IPS-NIHi7 (cell line): ENCODE measurements at regions not wholly inside any gene's neighbourhood (a gene's known extent, or its start where the extent isn't known, plus 50 kb on each side); places are given as distances from the start of the nearest gene placed in this dataset.
"Not testable (repeated sequence)": the region's sequence is repeated elsewhere in the genome, so short reads cannot be mapped to it uniquely, and the experiment has no call there.

Experiments used
- DNase-seq: peaks from one replicate; pipeline ENCODE4 v3.0.0; 2012; ENCODE audit warnings: mixed read lengths; ENCODE audit errors: extremely low spot score

- no peak for DNase-seq
These were observed 282.8 kb upstream of the PROK2 start for GRCh38 chr3:72067721-72068120.

GRCh38 chr3:72065872-72066641 lies 281.1 kb upstream of the PROK2 start:
- DNase-seq = no peak

GRCh38 chr3:72065236-72065635 lies 280.3 kb upstream of the PROK2 start:
- DNase-seq = no peak

GRCh38 chr3:72064727-72065126 lies 279.8 kb upstream of the PROK2 start:
- not testable (repeated sequence) for DNase-seq

GRCh38 chr3:72062017-72062416 lies 277.1 kb upstream of the PROK2 start:
- DNase-seq = no peak

- no peak for DNase-seq
These were observed 275.6 kb upstream of the PROK2 start for GRCh38 chr3:72060447-72061034.

GRCh38 chr3:72058493-72059081 lies 273.6 kb upstream of the PROK2 start:
- DNase-seq = no peak

GRCh38 chr3:72055436-72055835 lies 270.5 kb upstream of the PROK2 start:
- DNase-seq = no peak

- no peak for DNase-seq
These were observed 270.0 kb upstream of the PROK2 start for GRCh38 chr3:72054976-72055375.

GRCh38 chr3:72052841-72053409 lies 268.0 kb upstream of the PROK2 start:
- no peak for DNase-seq

GRCh38 chr3:72050771-72051170 lies 265.8 kb upstream of the PROK2 start:
- no peak for DNase-seq

GRCh38 chr3:72050048-72050632 lies 265.2 kb upstream of the PROK2 start:
- no peak for DNase-seq

- no peak for DNase-seq
These were observed 264.4 kb upstream of the PROK2 start for GRCh38 chr3:72049300-72049699.

- no peak for DNase-seq
These were observed 263.9 kb upstream of the PROK2 start for GRCh38 chr3:72048873-72049272.

GRCh38 chr3:72047221-72047871 lies 262.4 kb upstream of the PROK2 start:
- DNase-seq = no peak

- DNase-seq = no peak
These were observed 259.4 kb upstream of the PROK2 start for GRCh38 chr3:72044231-72044855.

GRCh38 chr3:72043204-72044133 lies 258.5 kb upstream of the PROK2 start:
- no peak for DNase-seq

- peak; percentile 26 for DNase-seq
These were observed 257.7 kb upstream of the PROK2 start for GRCh38 chr3:72042397-72043203.

GRCh38 chr3:72041511-72041910 lies 256.6 kb upstream of the PROK2 start:
- DNase-seq = no peak
